ENCODE measurements at regions not wholly inside any gene's neighbourhood (a gene's known extent, or its start where the extent isn't known, plus 50 kb on each side); places are given as distances from the start of the nearest gene placed in this dataset.
"Not testable (repeated sequence)": the region's sequence is repeated elsewhere in the genome, so short reads cannot be mapped to it uniquely, and the experiment has no call there.

GRCh38 chr6:68086199-68086598 is 548.9 kb upstream of the ADGRB3 start:
- Mint-ChIP-seq H3K36me3 (ENCODE audit: low read depth) (no peaks in the 10 kb centered on the region), H3K4me1 (no peaks in the 10 kb centered on the region), H3K4me3 (no peak overlapping the region), H3K9me3 (peaks cover 11% of the 10 kb centered on the region), H3K27me3 (ENCODE audit: low read depth, poor library complexity) (no peaks in the 10 kb centered on the region), H3K27ac (no peak overlapping the region)
- no peak for DNase-seq
- TF ChIP-seq CTCF (IDR thresholded peaks at IDR 0.05): no peak

- not testable (repeated sequence) for DNase-seq; H3K36me3 Mint-ChIP-seq (ENCODE audit: low read depth); H3K4me1 Mint-ChIP-seq; H3K27ac Mint-ChIP-seq; H3K4me3 Mint-ChIP-seq; H3K27me3 Mint-ChIP-seq (ENCODE audit: low read depth, poor library complexity)
- H3K9me3 Mint-ChIP-seq: peaks cover 11% of the 10 kb centered on the region
These were observed 549.5 kb upstream of the ADGRB3 start for GRCh38 chr6:68085599-68085998.

DNA sequence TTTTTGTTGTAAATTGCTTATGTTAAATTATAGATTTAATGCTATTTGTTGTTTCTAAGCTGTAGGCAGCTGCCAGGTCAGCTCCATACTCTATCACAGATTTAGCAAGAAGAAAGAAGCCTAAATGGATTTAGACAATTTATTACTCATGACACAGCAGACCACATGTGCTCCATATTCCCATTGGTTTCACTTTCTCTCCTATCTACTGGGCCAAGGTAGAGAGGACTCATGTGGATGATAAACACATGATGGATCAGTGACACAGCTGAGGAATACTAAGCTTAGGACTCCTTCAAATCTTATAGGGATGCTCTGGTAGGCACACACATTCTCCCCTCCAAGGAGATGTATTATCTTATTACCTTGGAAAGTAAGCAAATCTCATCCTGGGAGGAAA is 553.0 kb upstream of the ADGRB3 start:
- Mint-ChIP-seq H3K36me3 (ENCODE audit: low read depth) (no peaks in the 10 kb centered on the region), H3K4me1 (no peaks in the 10 kb centered on the region), H3K9me3 (peaks cover 11% of the 10 kb centered on the region), H3K4me3 (no peak overlapping the region), H3K27me3 (ENCODE audit: low read depth, poor library complexity) (no peaks in the 10 kb centered on the region), H3K27ac (no peak overlapping the region)
- DNase-seq: no peak
- no peak for TF ChIP-seq CTCF (IDR thresholded peaks at IDR 0.05)

DNA sequence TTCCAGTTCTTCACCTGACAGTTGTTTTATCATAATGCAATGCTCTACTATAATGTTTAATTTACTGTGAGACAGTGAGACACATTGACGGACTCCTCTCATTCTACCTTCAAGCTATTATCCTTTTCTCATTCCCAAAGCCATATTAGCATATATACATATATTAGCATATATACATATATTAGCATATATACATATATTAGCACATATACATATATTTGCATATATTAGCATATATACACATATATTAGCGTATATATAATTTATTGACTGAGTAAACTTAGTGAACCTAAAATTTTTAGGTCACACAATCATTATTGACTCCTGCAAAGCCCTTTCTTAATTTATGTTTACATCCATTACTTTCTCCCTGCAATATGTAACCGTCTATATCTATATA is 555.0 kb upstream of the ADGRB3 start:
- no peaks in the 10 kb centered on the region for H3K36me3 Mint-ChIP-seq (ENCODE audit: low read depth)
- DNase-seq: no peak
- H3K27me3 Mint-ChIP-seq (ENCODE audit: low read depth, poor library complexity): no peaks in the 10 kb centered on the region
- no peak for TF ChIP-seq CTCF (IDR thresholded peaks at IDR 0.05)
- no peak overlapping the region for H3K27ac Mint-ChIP-seq
- H3K9me3 Mint-ChIP-seq: peaks cover 5% of the 10 kb centered on the region
- H3K4me3 Mint-ChIP-seq: no peak overlapping the region
- no peaks in the 10 kb centered on the region for H3K4me1 Mint-ChIP-seq

DNA sequence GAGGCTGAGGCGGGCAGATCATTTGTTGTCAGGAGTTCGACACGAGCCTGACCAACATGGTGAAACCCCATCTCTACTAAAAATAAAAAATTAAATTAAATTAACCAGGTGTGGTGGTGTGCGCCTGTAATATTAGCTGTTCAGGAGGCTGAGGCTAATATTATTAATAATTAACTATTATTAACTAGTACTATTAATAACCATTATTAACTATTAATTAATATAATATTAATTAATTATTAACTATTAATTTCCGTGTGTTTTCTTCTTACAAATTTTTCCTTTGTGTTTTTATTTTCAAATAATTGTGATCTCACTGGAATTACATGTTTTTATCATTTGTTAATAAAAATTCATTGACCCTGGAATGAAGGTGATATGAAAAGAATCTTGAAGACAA is 557.4 kb upstream of the ADGRB3 start:
- H3K4me1 Mint-ChIP-seq: no peaks in the 10 kb centered on the region

DNA sequence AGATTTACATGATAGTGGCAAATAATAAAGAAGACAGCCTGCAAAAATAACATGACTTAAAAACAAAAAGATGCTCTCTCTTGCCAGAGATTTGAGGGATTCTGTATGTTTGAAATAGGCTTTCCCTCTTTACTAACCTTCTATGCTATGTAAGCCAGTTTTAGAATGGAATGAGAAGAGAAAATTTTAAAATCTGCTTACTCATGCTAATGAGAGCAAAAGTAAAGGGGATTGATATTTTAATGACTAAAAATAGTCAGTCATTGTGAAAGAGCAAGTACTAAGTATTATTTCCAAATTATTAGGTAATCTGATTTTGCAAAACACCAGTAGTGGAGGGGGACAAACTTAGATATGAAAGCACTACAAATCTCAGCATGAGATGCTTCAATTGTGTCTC is 563.3 kb upstream of the ADGRB3 start:
- Mint-ChIP-seq H3K36me3 (ENCODE audit: low read depth) (no peaks in the 10 kb centered on the region), H3K4me3 (no peak overlapping the region), H3K4me1 (no peaks in the 10 kb centered on the region), H3K27ac (no peak overlapping the region), H3K27me3 (ENCODE audit: low read depth, poor library complexity) (no peaks in the 10 kb centered on the region), H3K9me3 (no peaks in the 10 kb centered on the region)
- no peak for TF ChIP-seq CTCF (IDR thresholded peaks at IDR 0.05)
- DNase-seq: no peak

More for the DNA sequence above, 557.4 kb upstream of the ADGRB3 start:
- TF ChIP-seq CTCF (IDR thresholded peaks at IDR 0.05): no peak
- no peaks in the 10 kb centered on the region for H3K36me3 Mint-ChIP-seq (ENCODE audit: low read depth)
- H3K9me3 Mint-ChIP-seq: no peaks in the 10 kb centered on the region
- no peak overlapping the region for H3K27ac Mint-ChIP-seq
- H3K27me3 Mint-ChIP-seq (ENCODE audit: low read depth, poor library complexity): no peaks in the 10 kb centered on the region
- DNase-seq: no peak
- no peak overlapping the region for H3K4me3 Mint-ChIP-seq
